HFF-Myc (cell line): ENCODE measurements at regions not wholly inside any gene's neighbourhood (a gene's known extent, or its start where the extent isn't known, plus 50 kb on each side); places are given as distances from the start of the nearest gene placed in this dataset.

Experiments used
- DNase-seq: peaks from one replicate; pipeline ENCODE4 v3.0.0-alpha.2; 2011; ENCODE audit warnings: low read depth; ENCODE audit errors: extremely low read depth
- H3K4me3 ChIP-seq: replicated peaks from 2 replicates; pipeline ENCODE4 v1.5.1; 2011; ENCODE audit warnings: low read depth, mild to moderate bottlenecking, control low read depth, low read length
- TF ChIP-seq, protein P1 (sequence below): IDR thresholded peaks from 2 replicates; pipeline ENCODE4 v1.5.1; 2012; ENCODE audit warnings: mild to moderate bottlenecking, low read depth, low read length, control low read depth; ENCODE audit errors: missing control alignments

DNA sequence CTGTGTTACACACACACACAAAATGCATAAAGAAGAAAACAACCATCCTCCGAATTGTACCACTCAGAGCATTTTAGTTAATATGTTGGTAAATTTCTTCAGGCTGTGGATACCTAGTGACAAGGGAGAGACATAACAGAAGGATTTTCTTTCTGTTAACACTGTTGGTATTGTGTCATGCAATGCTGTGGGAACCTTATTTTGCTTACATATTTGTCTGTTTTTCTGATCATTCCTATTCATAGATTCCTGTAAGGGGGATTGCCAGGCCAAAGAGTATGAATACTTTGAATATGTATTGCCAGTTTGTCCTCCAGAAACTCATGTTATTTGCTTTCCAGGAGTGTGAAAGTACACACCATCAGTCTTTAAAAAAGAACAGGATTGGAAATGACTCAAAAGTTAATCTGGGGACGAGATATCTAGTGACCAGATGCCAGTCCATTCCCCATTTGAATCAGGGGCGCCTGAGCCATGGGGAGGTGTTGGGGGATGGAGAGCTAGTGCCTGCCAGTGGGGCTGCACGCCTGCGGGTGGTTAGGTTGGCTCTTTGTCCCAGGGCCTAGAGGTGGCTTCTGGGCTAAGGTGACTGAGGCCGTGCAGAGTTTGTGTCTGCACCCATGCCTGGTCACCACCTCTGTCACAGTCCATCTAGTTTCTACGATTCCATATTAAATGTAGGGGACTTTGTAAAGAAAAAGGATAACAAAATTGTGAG, 142.0 kb downstream of the PTPN20 start:
- TF ChIP-seq, protein P1, sequence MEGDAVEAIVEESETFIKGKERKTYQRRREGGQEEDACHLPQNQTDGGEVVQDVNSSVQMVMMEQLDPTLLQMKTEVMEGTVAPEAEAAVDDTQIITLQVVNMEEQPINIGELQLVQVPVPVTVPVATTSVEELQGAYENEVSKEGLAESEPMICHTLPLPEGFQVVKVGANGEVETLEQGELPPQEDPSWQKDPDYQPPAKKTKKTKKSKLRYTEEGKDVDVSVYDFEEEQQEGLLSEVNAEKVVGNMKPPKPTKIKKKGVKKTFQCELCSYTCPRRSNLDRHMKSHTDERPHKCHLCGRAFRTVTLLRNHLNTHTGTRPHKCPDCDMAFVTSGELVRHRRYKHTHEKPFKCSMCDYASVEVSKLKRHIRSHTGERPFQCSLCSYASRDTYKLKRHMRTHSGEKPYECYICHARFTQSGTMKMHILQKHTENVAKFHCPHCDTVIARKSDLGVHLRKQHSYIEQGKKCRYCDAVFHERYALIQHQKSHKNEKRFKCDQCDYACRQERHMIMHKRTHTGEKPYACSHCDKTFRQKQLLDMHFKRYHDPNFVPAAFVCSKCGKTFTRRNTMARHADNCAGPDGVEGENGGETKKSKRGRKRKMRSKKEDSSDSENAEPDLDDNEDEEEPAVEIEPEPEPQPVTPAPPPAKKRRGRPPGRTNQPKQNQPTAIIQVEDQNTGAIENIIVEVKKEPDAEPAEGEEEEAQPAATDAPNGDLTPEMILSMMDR: no peak
- H3K4me3 ChIP-seq: no peak overlapping the region

DNA sequence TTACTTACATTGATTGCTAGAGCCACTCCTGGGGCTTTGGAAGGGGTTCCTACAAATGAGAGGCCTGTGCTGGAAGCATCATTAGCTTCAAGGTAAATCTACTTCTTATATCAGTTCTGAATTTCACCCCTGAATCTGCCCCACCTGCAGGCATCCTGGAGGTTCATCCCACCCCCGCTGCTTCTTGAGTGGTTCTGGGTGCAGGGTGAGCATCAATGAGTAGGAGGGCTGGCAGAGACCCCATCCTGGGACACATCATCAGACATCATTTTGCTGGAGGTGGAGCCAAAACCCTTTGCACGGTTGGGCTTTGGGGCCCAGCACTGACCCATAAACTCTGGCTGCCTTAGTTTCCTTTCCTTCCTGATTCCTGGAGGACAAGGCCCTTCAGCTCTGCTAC, 143.7 kb downstream of the PTPN20 start:
- H3K4me3 ChIP-seq: no peak overlapping the region
- DNase-seq: no peak
- TF ChIP-seq, protein P1: no peak

More for the DNA sequence above, 142.0 kb downstream of the PTPN20 start:
- no peak for DNase-seq

DNA sequence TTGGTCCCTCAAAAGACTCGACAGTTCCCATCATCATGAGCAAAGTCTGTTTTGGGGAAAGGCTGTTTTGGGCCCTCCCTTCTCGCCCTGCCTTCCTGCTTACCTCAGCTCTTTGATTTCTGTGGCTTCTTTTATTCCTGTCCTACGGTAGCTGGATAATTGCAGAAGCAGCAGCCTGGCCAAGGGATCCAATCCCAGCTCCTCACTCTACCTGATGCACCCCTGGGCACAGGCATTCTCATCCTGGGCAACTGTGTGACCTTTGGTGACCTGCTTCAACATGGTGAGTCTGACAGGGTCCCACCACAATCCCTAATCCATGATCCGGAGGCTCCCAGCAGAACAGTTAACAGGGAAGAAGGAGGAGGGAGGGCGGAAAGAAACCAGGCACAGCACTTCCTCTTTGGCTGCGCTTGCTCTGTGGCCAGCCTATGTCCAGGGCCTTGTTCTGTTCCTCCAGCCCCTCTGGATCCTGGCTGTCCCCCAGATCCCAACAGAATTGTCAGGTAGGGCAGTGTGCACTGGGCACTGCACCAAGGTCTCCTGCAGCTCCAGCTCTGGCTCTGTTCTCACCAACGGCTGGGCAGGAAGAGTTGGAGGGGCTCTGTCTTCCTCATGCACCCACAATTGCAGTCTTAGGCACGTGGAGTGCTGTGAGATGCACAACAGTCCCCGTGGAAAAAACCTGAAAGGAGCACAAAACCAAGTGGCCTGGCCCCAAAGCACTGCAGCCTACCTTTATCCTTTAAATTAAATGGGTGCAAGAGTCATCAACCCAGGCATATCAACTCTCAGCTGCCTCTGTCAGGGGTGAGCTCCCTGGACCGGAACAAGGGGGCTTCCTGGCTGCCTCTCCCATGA, 144.4 kb downstream of the PTPN20 start:
- no peak overlapping the region for H3K4me3 ChIP-seq
- no peak for DNase-seq
- TF ChIP-seq, protein P1: no peak

DNA sequence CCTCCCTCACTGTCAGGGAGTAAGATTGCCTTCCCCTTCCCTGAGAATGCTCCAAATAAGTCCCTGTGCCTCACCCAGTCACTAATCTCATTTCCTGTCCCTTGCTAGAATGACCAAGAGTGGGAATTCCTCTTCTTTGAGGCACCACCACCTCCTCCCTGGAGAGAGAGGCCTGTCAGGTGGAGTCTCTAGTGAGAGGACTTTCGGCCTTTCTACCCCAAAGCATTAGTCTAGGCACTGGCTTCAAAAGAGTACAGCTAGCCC, 145.0 kb downstream of the PTPN20 start:
- H3K4me3 ChIP-seq: no peak overlapping the region
- no peak for DNase-seq
- TF ChIP-seq, protein P1: no peak

DNA sequence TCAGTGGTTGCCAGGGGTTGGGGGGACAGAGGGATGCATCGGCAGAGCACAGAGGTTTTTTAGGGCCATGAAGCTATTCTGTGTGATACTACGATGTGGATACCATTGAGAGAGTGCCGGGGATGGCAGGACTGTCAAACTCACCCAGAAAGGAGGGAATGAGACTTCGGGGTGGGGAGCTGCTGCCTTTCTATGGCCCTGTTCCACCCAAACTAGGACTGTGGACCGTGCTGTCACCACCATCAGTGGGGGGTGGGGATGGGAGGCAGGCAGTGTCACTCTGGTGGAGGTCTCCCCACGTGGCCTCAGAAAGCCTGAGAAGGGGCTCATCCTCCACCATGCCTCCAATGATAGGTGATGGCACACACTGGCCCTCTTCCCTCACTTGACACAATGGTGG, 146.2 kb downstream of the PTPN20 start:
- TF ChIP-seq, protein P1: no peak
- H3K4me3 ChIP-seq: no peak overlapping the region
- DNase-seq: no peak

DNA sequence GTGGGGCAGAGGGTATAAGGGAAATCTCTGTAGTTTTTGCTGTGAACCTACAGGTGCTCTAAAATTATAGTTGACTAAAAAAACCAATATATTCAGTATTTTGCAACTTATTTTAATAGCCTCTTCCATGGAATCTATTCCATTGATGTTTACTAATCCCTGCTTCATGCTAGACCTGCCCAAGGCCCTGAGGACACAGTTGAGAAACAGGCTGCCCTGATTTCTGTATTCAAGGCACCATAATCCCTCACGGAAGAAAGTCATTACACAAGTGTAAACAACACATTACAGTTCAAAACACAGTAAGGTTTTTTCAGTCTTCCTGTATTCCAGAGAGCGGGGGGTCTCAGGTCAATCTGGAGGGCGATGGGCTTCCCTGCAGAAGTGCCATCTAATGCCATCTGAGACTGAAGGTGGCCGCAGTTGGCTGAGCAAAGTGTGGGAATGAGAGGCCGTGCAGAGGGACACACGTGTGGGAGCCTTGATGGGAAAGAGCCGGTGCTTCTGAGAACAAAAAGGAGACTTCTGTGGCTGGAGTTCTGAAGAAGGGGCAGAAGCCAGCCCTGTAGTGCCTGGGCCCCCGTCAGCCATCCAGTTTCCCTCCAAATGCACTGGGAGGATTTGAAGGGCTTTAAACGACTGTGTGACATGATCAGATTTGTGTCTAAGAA, 146.9 kb downstream of the PTPN20 start:
- DNase-seq: no peak
- TF ChIP-seq, protein P1: no peak
- H3K4me3 ChIP-seq: no peak overlapping the region
